Uterus (tissue), 3 donors: ENCODE measurements at regions not wholly inside any gene's neighbourhood (a gene's known extent, or its start where the extent isn't known, plus 50 kb on each side); places are given as distances from the start of the nearest gene placed in this dataset.

Source experiments
- DNase-seq, 2 donors: peaks; one replicate each; pipeline ENCODE4 v3.0.0-alpha.2; 2019 to 2020
- H3K27ac ChIP-seq, 2 donors: fragments of 200-600 bp; sonication (generic); 1 replicate in 1 of 2; 2 replicates in 1 of 2; pipeline ENCODE4 v1.5.1; 2016 to 2018
- H3K27me3 ChIP-seq, 2 donors: fragments of 200-600 bp; sonication (generic); one replicate each; pipeline ENCODE4 v1.5.1; 2018 to 2019; ENCODE audit warnings: control low read depth in 1 of 2
- H3K36me3 ChIP-seq, 2 donors: fragments of 200-600 bp; sonication (generic); one replicate each; pipeline ENCODE4 v1.5.1; 2019; ENCODE audit warnings: control low read depth in 1 of 2
- H3K4me1 ChIP-seq, 2 donors: fragments of 200-600 bp; sonication (generic); one replicate each; pipeline ENCODE4 v1.5.1; 2018 to 2019; ENCODE audit warnings: control low read depth in 1 of 2
- H3K4me3 ChIP-seq, 2 donors: fragments of 200-600 bp; sonication (generic); 1 replicate in 1 of 2; 2 replicates in 1 of 2; pipeline ENCODE4 v1.5.1; 2018 to 2019; ENCODE audit warnings: mild to moderate bottlenecking in 1 of 2
- H3K9me3 ChIP-seq, 2 donors: fragments of 200-600 bp; sonication (generic); one replicate each; pipeline ENCODE4 v1.5.1; 2019; ENCODE audit warnings: control low read depth in 1 of 2
- CTCF ChIP-seq, 4 experiments: fragments of 200-600 bp in 2 of 4; fragments of 450-650 bp in 2 of 4; sonication (generic) in 2 of 4; IDR thresholded peaks; one replicate each; pipeline ENCODE4 v1.5.1; 2016 to 2019; ENCODE audit warnings: antibody characterized with exemption in 4 of 4, mild to moderate bottlenecking in 2 of 4, moderate library complexity in 1 of 4
- POLR2A ChIP-seq, 2 donors: fragments of 450-650 bp; IDR thresholded peaks; one replicate each; pipeline ENCODE4 v1.6.1; 2016; ENCODE audit warnings: antibody characterized with exemption in 2 of 2, mild to moderate bottlenecking in 1 of 2, moderate library complexity in 1 of 2
- intact Hi-C: fragments of 100-400 bp; cut with DNase I; formaldehyde crosslinking; loops from one replicate; pipeline ENCODE4 v1.15.1; 2023; ENCODE audit warnings: low total_unique reads
- donor health status: DM: yes; HTN: yes; CAD: no.

- Histone ChIP-seq H3K27me3 (no peaks in the 10 kb centered on the region), H3K9me3 (no peaks in the 10 kb centered on the region)
- TF ChIP-seq POLR2A (IDR thresholded peaks at IDR 0.05) (no peak), CTCF (IDR thresholded peaks at IDR 0.05) (no peak)
These were observed 987.4 kb downstream of the TUSC7 start for GRCh38 chr3:117696851-117697407.

GRCh38 chr3:117699058-117699457 lies 989.5 kb downstream of the TUSC7 start:
- intact Hi-C loops = no loop called here
- H3K4me1 ChIP-seq = no peaks in the 10 kb centered on the region

More at GRCh38 chr3:117696851-117697407, 987.4 kb downstream of the TUSC7 start:
- intact Hi-C loops = no loop called here
- no peak overlapping the region for H3K27ac ChIP-seq
- DNase-seq = no peak
- H3K36me3 ChIP-seq = no peaks in the 10 kb centered on the region
- H3K4me1 ChIP-seq = no peaks in the 10 kb centered on the region
- H3K4me3 ChIP-seq = no peak overlapping the region

GRCh38 chr3:117700573-117701360 lies 991.2 kb downstream of the TUSC7 start:
- intact Hi-C loops = no loop called here
- TF ChIP-seq POLR2A (IDR thresholded peaks at IDR 0.05) (no peak), CTCF (IDR thresholded peaks at IDR 0.05) (no peak)

More at GRCh38 chr3:117699058-117699457, 989.5 kb downstream of the TUSC7 start:
- H3K27ac ChIP-seq = no peak overlapping the region
- H3K36me3 ChIP-seq = no peaks in the 10 kb centered on the region
- H3K9me3 ChIP-seq = no peaks in the 10 kb centered on the region
- TF ChIP-seq POLR2A (IDR thresholded peaks at IDR 0.05) = no peak
- TF ChIP-seq CTCF (IDR thresholded peaks at IDR 0.05) = no peak
- no peaks in the 10 kb centered on the region for H3K27me3 ChIP-seq
- no peak overlapping the region for H3K4me3 ChIP-seq
- no peak for DNase-seq

GRCh38 chr3:117705011-117705410 lies 995.4 kb downstream of the TUSC7 start:
- H3K27me3 ChIP-seq = no peaks in the 10 kb centered on the region
- intact Hi-C loops = no loop called here
- no peak for DNase-seq
- H3K4me3 ChIP-seq = no peak overlapping the region
- no peaks in the 10 kb centered on the region for H3K9me3 ChIP-seq
- H3K4me1 ChIP-seq = no peaks in the 10 kb centered on the region
- no peak overlapping the region for H3K27ac ChIP-seq
- H3K36me3 ChIP-seq = no peaks in the 10 kb centered on the region
- TF ChIP-seq POLR2A (IDR thresholded peaks at IDR 0.05) (no peak), CTCF (IDR thresholded peaks at IDR 0.05) (no peak)

More at GRCh38 chr3:117700573-117701360, 991.2 kb downstream of the TUSC7 start:
- Histone ChIP-seq H3K27me3 (no peaks in the 10 kb centered on the region), H3K36me3 (no peaks in the 10 kb centered on the region), H3K4me3 (no peak overlapping the region), H3K4me1 (no peaks in the 10 kb centered on the region), H3K9me3 (no peaks in the 10 kb centered on the region), H3K27ac (no peak overlapping the region)
- DNase-seq = no peak

GRCh38 chr3:117706037-117706436 lies 996.5 kb downstream of the TUSC7 start:
- H3K27ac ChIP-seq = no peak overlapping the region
- H3K4me1 ChIP-seq = no peaks in the 10 kb centered on the region
- intact Hi-C loops = no loop called here
- no peak for DNase-seq
- no peak overlapping the region for H3K4me3 ChIP-seq
- no peak for TF ChIP-seq CTCF (IDR thresholded peaks at IDR 0.05)
- no peak for TF ChIP-seq POLR2A (IDR thresholded peaks at IDR 0.05)
- H3K36me3 ChIP-seq = no peaks in the 10 kb centered on the region
- H3K27me3 ChIP-seq = no peaks in the 10 kb centered on the region
- H3K9me3 ChIP-seq = no peaks in the 10 kb centered on the region
